HEK293 (cell line): ENCODE measurements at regions not wholly inside any gene's neighbourhood (a gene's known extent, or its start where the extent isn't known, plus 50 kb on each side); places are given as distances from the start of the nearest gene placed in this dataset.

Experiments
- BCL11A ChIP-seq: fragments of 450-650 bp; formaldehyde crosslinking; IDR thresholded peaks from 2 replicates; pipeline ENCODE4 v1.5.1; 2016; ENCODE audit warnings: low read depth, missing biosample characterization, missing genetic modification characterization
- CTCF ChIP-seq: fragments of 450-650 bp; formaldehyde crosslinking; IDR thresholded peaks from 2 replicates; pipeline ENCODE4 v1.5.1; 2016; ENCODE audit warnings: missing biosample characterization, missing genetic modification characterization
- HOXC10 ChIP-seq: sonication (generic); formaldehyde crosslinking; IDR thresholded peaks from 2 replicates; pipeline ENCODE4 v1.8.1; 2023; ENCODE audit warnings: mild to moderate bottlenecking, missing genetic modification reagents
- INSM2 ChIP-seq: fragments of 450-650 bp; formaldehyde crosslinking; IDR thresholded peaks from 2 replicates; pipeline ENCODE4 v1.5.1; 2016; ENCODE audit warnings: missing biosample characterization, missing genetic modification characterization
- KLF16 ChIP-seq: fragments of 450-650 bp; formaldehyde crosslinking; IDR thresholded peaks from 2 replicates; pipeline ENCODE4 v1.5.1; 2017; ENCODE audit warnings: missing biosample characterization, missing genetic modification characterization
- KLF17 ChIP-seq: fragments of 450-650 bp; formaldehyde crosslinking; IDR thresholded peaks from 2 replicates; pipeline ENCODE4 v1.5.1; 2016; ENCODE audit warnings: missing biosample characterization, missing genetic modification characterization
- KLF9 ChIP-seq: fragments of 450-650 bp; formaldehyde crosslinking; IDR thresholded peaks from 2 replicates; pipeline ENCODE4 v1.5.1; 2016; ENCODE audit warnings: missing biosample characterization, missing genetic modification characterization, low read depth
- PBX3 ChIP-seq: sonication (generic); formaldehyde crosslinking; IDR thresholded peaks from 2 replicates; pipeline ENCODE4 v1.8.1; 2022; ENCODE audit warnings: mild to moderate bottlenecking, moderate library complexity, missing genetic modification reagents
- TSHZ1 ChIP-seq: fragments of 450-650 bp; formaldehyde crosslinking; IDR thresholded peaks from 2 replicates; pipeline ENCODE4 v1.5.1; 2016; ENCODE audit warnings: missing biosample characterization, missing genetic modification characterization, borderline replicate concordance
- ZBTB11 ChIP-seq: fragments of 450-650 bp; formaldehyde crosslinking; conservative IDR thresholded peaks from 2 replicates; pipeline ENCODE4 v1.5.1; 2016; ENCODE audit warnings: low read depth, missing biosample characterization, missing genetic modification characterization
- ZFP3 ChIP-seq: fragments of 450-650 bp; formaldehyde crosslinking; IDR thresholded peaks from 2 replicates; pipeline ENCODE4 v1.5.1; 2016; ENCODE audit warnings: low read depth, missing biosample characterization, missing genetic modification characterization
- ZNF132 ChIP-seq: fragments of 450-650 bp; formaldehyde crosslinking; IDR thresholded peaks from 2 replicates; pipeline ENCODE4 v1.5.1; 2017; ENCODE audit warnings: missing biosample characterization, missing genetic modification characterization, borderline replicate concordance
- ZNF133 ChIP-seq: fragments of 450-650 bp; formaldehyde crosslinking; IDR thresholded peaks from 2 replicates; pipeline ENCODE4 v1.5.1; 2016; ENCODE audit warnings: missing biosample characterization, missing genetic modification characterization
- ZNF155 ChIP-seq: fragments of 450-650 bp; formaldehyde crosslinking; IDR thresholded peaks from 2 replicates; pipeline ENCODE4 v1.5.1; 2016; ENCODE audit warnings: missing biosample characterization, missing genetic modification characterization
- ZNF157 ChIP-seq: fragments of 450-650 bp; formaldehyde crosslinking; IDR thresholded peaks from 2 replicates; pipeline ENCODE4 v1.5.1; 2016; ENCODE audit warnings: missing biosample characterization, missing genetic modification characterization
- ZNF292 ChIP-seq: fragments of 450-650 bp; formaldehyde crosslinking; IDR thresholded peaks from 2 replicates; pipeline ENCODE4 v1.5.1; 2016; ENCODE audit warnings: low read depth, missing biosample characterization, missing genetic modification characterization, borderline replicate concordance
- ZNF324 ChIP-seq: fragments of 450-650 bp; formaldehyde crosslinking; IDR thresholded peaks from 2 replicates; pipeline ENCODE4 v1.5.1; 2016; ENCODE audit warnings: missing biosample characterization, missing genetic modification characterization
- ZNF501 ChIP-seq: fragments of 450-650 bp; formaldehyde crosslinking; IDR thresholded peaks from 2 replicates; pipeline ENCODE4 v1.5.1; 2016; ENCODE audit warnings: missing biosample characterization, missing genetic modification characterization
- ZNF529 ChIP-seq: fragments of 450-650 bp; formaldehyde crosslinking; IDR thresholded peaks from 2 replicates; pipeline ENCODE4 v1.5.1; 2017; ENCODE audit warnings: missing genetic modification characterization, missing biosample characterization; ENCODE audit not compliant: insufficient replicate concordance
- ZNF629 ChIP-seq: fragments of 450-650 bp; formaldehyde crosslinking; IDR thresholded peaks from 2 replicates; pipeline ENCODE4 v1.5.1; 2017; ENCODE audit warnings: missing biosample characterization, missing genetic modification characterization
- ZNF677 ChIP-seq: fragments of 450-650 bp; IDR thresholded peaks from 2 replicates; pipeline ENCODE4 v1.5.0; 2018; ENCODE audit warnings: missing biosample characterization, mild to moderate bottlenecking, missing genetic modification characterization, moderate library complexity
- ZNF76 ChIP-seq: fragments of 450-650 bp; formaldehyde crosslinking; IDR thresholded peaks from 2 replicates; pipeline ENCODE4; 2016; ENCODE audit warnings: low read depth, missing biosample characterization, missing genetic modification characterization, borderline replicate concordance
- ZNF843 ChIP-seq: fragments of 450-650 bp; formaldehyde crosslinking; IDR thresholded peaks from 2 replicates; pipeline ENCODE4 v1.5.1; 2016; ENCODE audit warnings: missing biosample characterization, missing genetic modification characterization

GRCh38 chr1:9428601-9429341, 110.5 kb upstream of the SLC25A33 start (continued):
- TF ChIP-seq ZNF677 (tag by site-specific recombination) (no peak), KLF9 (tag by site-specific recombination) (no peak), ZFP3 (tag by site-specific recombination) (no peak), PBX3 (CRISPR knock-in tag) (peak; percentile 25; the same call in 1 of the 2 replicates), ZNF292 (tag by site-specific recombination) (no peak), ZBTB11 (tag by site-specific recombination) (no peak), BCL11A (no peak), ZNF843 (tag by site-specific recombination) (no peak; the same call in 1 of the 2 replicates), ZNF76 (peak; percentile 89), ZNF133 (tag by site-specific recombination) (no peak), KLF16 (tag by site-specific recombination) (peak; percentile 36), INSM2 (tag by site-specific recombination) (peak; percentile 69; the same call in 1 of the 2 replicates), CTCF (peak; percentile 77), ZNF157 (no peak), ZNF324 (tag by site-specific recombination) (peak; percentile 88), ZNF132 (tag by site-specific recombination) (no peak), ZNF155 (tag by site-specific recombination) (no peak), ZNF501 (tag by site-specific recombination) (peak; percentile 93), ZNF629 (peak; percentile 100), ZNF529 (tag by site-specific recombination) (no peak), TSHZ1 (tag by site-specific recombination) (peak; percentile 35; the same call in 1 of the 2 replicates), KLF17 (tag by site-specific recombination) (peak; percentile 95), HOXC10 (CRISPR knock-in tag) (no peak)
